ENCODE measurements at regions not wholly inside any gene's neighbourhood (a gene's known extent, or its start where the extent isn't known, plus 50 kb on each side); places are given as distances from the start of the nearest gene placed in this dataset.
A peak's percentile ranks its signal among the peaks of the same experiment; 100 is the strongest.

DNA sequence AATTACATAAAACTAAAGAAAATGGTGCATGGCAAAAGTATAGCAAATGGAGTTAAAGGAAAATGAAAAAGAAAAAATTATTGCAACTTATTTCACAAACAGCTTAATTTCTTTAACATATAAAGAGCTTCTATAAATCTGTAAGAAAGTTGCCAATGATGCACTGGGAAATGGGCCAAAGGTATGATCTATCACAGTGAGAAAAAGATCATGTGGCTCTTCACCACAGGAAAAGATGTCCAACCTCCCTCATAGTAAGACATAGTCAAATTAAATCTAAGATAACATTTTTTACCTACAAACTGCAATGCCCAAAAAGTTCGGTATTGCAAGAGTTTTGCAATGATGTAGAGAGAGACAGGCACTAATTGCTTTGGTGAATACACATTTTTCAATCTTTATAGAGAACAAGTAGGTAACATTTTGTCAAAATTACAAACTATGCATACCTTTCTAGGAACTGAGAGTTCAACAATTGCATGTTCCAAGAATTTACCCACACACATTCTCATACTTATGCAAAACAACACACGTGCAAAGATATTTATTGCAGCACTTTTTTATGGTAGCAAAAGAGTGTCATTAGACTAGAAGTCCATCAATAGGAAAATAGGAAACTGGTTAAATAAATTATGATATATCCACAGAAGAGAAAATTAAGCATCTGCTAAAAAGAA lies 372.6 kb downstream of the QKI start:
- DNase-seq: peak in 1 of 2 donors; percentile 28

GRCh38 chr6:163782436-163783003 lies 368.0 kb downstream of the QKI start:
- DNase-seq: peak; percentile 65 to 81

GRCh38 chr6:163780994-163781393 lies 366.5 kb downstream of the QKI start:
- no peak for DNase-seq

- no peak for DNase-seq
Observed at GRCh38 chr6:163779727-163780284, 365.3 kb downstream of the QKI start.

- DNase-seq: no peak
Observed at GRCh38 chr6:163777716-163778115, 363.2 kb downstream of the QKI start.

GRCh38 chr6:163776906-163777686 lies 362.6 kb downstream of the QKI start:
- DNase-seq: no peak

GRCh38 chr6:163776196-163776905 lies 361.8 kb downstream of the QKI start:
- DNase-seq: no peak

DNA sequence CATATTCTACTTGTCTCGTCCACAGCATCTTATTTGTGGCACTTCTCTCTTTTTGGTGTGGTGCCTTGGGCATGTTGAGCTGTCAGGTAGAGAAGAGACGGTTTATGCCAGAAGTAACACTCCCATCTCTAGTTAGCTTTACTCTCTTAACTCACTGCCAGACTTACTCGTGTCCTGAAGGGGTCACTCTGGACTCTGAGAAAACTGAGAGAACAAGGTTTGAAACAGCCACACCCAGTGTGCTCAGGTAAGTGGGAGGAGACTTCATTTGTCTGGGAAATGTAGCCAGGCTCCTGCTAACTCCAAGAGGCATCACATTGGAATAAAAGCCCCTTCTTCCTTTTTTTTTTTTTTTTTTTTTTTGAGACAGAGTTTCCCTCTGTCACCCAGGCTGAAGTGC lies 360.8 kb downstream of the QKI start:
- no peak for DNase-seq

GRCh38 chr6:163774485-163774884 lies 360.0 kb downstream of the QKI start:
- no peak for DNase-seq

DNA sequence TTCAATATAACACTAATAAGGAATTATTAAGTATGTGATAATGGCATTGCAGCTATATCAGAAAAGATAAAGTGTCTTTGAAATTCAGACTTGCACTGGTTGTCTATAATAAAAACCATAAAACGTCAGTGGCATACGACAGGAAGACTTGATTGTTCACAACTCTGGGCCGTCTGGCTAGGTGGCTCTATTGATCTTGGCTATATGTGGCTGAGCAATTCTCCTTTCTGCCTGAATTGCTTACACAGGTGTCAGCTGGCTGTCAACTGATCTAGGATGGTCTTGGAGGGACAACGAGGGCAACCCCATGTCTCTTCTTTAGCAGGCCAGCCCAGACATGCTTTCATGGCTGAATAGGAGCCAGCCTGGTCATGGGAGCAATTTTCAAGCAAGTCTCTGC lies 359.1 kb downstream of the QKI start:
- DNase-seq: no peak

DNA sequence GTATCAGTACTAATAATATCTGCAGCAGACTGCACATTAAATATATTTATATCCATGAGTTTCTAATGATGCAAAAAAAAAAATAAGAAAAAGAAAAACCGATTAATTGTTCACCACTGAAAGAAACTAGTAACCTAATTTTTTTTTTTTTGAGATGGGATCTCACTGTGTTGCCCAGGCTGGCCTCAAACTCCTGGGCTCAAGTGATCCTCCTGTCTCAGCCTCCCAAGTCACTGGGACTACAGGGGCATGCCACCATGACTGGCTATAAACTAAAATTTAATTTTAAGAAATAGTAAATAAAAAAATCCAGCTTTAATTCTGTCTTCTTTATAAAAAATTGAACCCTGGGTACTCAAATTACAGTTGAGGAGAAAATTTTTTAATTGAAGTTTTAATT lies 358.2 kb downstream of the QKI start:
- no peak for DNase-seq

GRCh38 chr6:163771180-163771579 lies 356.7 kb downstream of the QKI start:
- DNase-seq: no peak

DNA sequence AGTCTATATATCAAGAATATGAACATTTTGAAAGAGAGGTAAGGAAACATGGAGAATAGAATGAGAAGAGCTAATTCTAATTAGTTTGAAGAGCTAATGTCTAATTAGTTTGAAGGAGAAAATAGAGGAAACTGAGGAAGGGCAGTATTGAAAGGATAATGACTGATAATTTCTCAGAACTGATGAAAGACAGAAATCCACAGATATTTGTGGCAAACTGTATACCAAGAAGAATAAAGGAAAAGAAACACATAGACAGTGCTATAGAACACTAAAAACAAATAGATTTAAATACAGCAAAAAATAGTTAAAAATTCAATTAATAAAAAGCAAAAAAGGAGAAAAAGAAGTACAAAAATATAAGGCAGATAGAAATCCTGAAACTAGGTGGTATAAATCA lies 354.4 kb downstream of the QKI start:
- DNase-seq: no peak

DNA sequence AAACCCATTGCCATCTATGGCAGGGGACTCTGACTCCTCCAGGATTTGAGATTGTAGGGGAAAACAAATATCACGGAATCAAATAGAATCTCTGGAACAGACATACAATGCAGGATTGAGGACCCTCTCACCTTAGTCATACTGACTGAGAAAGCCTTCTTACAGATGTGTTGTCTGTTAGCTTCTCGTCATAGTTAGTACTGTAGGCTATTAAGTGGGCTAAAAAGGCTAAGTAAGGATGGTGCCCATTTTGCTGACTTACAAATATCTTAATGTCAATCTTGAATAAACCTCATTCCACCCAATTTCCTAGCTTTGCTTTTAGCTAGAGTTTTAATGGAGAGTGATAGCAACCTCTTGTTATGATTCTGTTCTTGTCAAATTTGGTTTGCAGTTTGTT lies 352.4 kb downstream of the QKI start:
- no peak for DNase-seq

DNA sequence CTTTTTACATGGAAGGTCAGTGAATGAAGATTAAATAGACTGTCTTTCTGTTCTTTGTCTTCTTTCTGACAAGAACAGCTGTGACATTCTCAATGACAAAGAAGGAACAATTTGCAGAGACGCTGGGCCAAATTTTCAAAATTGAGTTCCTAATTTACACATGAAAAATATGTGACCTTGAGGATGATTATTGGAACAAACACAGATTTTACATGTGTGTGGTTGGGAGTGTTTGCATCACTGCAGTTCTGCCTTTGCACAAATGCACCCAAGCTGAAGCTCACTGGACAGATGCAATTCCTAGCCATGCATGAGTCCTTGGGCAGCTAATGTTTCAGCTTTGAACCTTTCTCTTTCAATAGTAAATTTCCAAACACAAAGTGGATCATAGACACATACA lies 350.8 kb downstream of the QKI start:
- no peak for DNase-seq

- DNase-seq: no peak
Observed at GRCh38 chr6:163764565-163764964, 350.0 kb downstream of the QKI start.

DNA sequence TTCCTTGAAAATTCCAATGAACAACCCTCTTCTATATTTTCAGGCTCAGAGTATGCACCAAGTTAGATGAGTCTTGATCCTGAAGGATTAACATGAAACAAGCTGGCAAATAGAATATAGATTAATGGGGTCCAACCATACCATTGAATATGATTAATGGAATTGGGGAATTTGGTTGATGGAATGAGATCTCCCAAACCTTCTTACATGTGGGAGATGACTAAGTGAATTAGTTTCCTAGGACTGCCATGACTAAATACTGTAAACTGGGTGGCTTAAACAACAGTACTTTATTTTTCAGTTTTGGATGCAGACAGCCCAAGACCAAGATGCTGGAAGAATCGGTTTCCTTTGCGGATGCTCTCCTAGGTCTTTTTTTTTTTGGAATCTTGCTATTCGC lies 347.0 kb downstream of the QKI start:
- no peak for DNase-seq

DNA sequence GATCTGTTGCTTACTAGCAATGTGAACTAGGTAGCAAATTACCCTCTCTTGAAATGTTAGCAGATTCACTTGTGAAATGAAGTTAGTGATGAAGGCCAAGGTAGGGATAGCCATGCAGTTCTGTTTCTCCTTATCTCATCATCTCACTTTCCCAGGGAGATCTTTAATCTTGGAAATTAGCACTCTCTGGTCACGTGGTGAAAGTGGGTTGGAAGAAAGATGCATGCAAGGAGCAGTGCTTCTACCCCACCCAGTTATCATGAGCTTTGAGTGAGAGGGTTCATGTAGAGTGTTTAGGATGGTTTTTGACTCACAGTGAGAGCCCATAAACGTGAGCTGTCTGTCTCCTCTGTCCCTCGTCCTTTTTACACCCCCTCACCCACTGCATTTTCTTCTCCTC lies 346.3 kb downstream of the QKI start:
- DNase-seq: no peak

- no peak for DNase-seq
Observed at GRCh38 chr6:163759542-163759941, 345.0 kb downstream of the QKI start.

DNA sequence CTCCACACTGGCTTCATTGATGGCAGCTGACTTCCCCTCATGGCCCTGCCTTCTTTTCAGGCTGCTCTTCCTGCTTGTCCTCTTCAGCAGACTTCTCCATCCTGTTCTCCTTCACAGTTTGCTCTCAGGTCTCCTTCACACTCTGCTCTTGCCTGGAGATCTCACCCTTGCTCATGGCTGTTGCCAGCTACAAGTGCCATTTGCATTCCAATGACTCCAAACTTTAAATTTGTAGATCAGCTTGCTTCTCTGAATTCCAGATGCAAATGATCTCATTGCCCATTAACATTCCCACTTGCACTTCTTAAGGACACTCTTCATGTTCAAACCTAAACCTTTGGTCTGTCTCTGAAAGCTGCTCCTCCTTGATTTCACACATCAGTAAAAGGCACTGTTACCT lies 343.0 kb downstream of the QKI start:
- peak; percentile 13 to 17 for DNase-seq

- peak; percentile 90 to 95 for DNase-seq
Observed at GRCh38 chr6:163756079-163756478, 341.6 kb downstream of the QKI start.

- DNase-seq: peak; percentile 55 to 69
Observed at GRCh38 chr6:163754866-163755265, 340.3 kb downstream of the QKI start.

DNA sequence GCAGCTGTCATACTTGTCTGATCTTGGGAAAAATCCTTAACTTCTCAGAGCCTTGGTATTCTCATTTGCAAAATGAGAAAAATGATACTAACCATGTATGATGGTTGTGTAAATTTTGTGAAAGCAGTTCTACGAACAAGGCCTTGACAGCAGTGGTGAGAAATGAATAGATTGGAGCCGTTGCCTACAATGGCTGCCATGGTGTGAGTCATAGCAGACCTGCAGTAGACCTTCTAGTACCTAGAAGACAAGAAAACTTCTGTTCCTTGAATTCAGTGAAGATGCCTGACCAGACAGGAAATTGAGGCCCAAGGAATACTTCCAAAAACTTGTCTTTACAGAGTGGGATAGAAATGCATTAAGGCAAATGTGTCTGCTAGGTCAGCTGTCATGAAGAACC lies 338.9 kb downstream of the QKI start:
- no peak for DNase-seq
